ENCODE measurements at regions not wholly inside any gene's neighbourhood (a gene's known extent, or its start where the extent isn't known, plus 50 kb on each side); places are given as distances from the start of the nearest gene placed in this dataset.
"Not testable (repeated sequence)": the region's sequence is repeated elsewhere in the genome, so short reads cannot be mapped to it uniquely, and the experiment has no call there.

DNA sequence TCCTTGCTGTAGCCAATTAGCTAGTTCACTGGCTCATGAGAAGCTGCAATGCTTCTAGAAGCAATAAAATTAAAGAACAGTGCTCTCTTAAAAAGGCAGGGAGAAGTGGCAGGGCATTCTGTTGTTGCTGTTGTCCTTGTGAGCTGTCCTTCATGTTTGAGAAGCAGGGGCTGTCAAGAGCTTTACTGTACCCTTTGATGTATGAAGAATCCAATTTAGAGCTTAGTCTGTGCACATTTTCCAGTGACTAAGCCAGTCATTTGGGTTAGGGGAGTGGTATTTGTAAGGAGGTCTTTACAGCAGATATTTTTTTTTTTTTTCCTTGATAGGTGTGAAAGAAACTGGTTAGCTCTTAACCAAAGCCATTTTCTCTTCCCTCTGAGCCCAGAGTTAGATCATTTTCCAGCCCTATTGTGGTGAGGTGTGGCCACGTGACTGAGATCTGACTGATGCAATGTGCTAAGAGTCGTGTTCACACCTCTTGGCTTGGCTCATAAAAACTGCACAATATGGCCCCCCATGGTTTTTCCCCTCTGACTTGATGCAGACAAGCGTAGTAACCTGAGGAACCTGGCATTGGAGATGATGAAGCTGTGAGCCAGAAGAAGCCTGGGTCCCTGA lies 309.6 kb upstream of the TMTC4 start:
- Mint-ChIP-seq H3K9me3 (no peaks in the 10 kb centered on the region), H3K36me3 (ENCODE audit: low read depth) (no peaks in the 10 kb centered on the region), H3K27ac (no peak overlapping the region), H3K27me3 (peaks cover 13% of the 10 kb centered on the region), H3K4me3 (no peak overlapping the region), H3K4me1 (ENCODE audit: low read depth) (no peaks in the 10 kb centered on the region)
- DNase-seq, result no peak
- POLR2A ChIA-PET, result no interaction called here
- TF ChIP-seq, protein P1, sequence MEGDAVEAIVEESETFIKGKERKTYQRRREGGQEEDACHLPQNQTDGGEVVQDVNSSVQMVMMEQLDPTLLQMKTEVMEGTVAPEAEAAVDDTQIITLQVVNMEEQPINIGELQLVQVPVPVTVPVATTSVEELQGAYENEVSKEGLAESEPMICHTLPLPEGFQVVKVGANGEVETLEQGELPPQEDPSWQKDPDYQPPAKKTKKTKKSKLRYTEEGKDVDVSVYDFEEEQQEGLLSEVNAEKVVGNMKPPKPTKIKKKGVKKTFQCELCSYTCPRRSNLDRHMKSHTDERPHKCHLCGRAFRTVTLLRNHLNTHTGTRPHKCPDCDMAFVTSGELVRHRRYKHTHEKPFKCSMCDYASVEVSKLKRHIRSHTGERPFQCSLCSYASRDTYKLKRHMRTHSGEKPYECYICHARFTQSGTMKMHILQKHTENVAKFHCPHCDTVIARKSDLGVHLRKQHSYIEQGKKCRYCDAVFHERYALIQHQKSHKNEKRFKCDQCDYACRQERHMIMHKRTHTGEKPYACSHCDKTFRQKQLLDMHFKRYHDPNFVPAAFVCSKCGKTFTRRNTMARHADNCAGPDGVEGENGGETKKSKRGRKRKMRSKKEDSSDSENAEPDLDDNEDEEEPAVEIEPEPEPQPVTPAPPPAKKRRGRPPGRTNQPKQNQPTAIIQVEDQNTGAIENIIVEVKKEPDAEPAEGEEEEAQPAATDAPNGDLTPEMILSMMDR (IDR thresholded peaks at IDR 0.05), result no peak
- CTCF ChIA-PET, result interaction anchor here (0.7 kb wide), 1 partner anchor 166 kb away, joined by 4 read pairs; no protein-coding TSS in a partner anchor
- no peak for ATAC-seq
- intact Hi-C loops (cut with micrococcal nuclease), result no loop called here

DNA sequence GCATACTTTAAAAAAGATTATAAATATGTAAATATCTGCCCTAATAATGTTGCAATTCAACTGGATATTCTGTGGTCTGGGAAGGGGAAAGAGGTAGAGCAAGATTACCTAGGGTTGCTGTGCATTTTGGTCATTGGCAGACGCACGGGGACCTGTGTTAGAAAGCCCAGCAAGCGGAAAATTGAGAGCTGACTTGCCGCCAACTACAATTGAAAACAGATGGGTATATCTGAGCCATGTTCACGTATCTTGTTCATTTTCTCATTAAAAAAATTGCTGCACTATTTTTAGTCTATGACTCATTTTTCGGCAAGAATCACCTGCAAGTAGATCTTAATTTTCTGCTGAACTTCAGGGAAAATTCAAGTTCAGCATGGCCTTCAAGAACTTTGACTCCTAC lies 308.5 kb upstream of the TMTC4 start:
- peaks cover 10% of the 10 kb centered on the region for H3K27me3 Mint-ChIP-seq
- intact Hi-C loops (cut with micrococcal nuclease), result no loop called here
- H3K9me3 Mint-ChIP-seq, result no peaks in the 10 kb centered on the region
- ChIA-PET CTCF (no interaction called here), POLR2A (no interaction called here)
- TF ChIP-seq, protein P1 (IDR thresholded peaks at IDR 0.05), result no peak
- no peaks in the 10 kb centered on the region for H3K4me1 Mint-ChIP-seq (ENCODE audit: low read depth)
- H3K27ac Mint-ChIP-seq, result no peak overlapping the region
- ATAC-seq, result no peak
- no peak for DNase-seq
- no peaks in the 10 kb centered on the region for H3K36me3 Mint-ChIP-seq (ENCODE audit: low read depth)
- no peak overlapping the region for H3K4me3 Mint-ChIP-seq

GRCh38 chr13:100980171-100980570 lies 305.6 kb upstream of the TMTC4 start:
- TF ChIP-seq, protein P1 (IDR thresholded peaks at IDR 0.05), result no peak
- Mint-ChIP-seq H3K27ac (no peak overlapping the region), H3K27me3 (peaks cover 8% of the 10 kb centered on the region), H3K9me3 (no peaks in the 10 kb centered on the region), H3K36me3 (ENCODE audit: low read depth) (no peaks in the 10 kb centered on the region), H3K4me3 (no peak overlapping the region), H3K4me1 (ENCODE audit: low read depth) (no peaks in the 10 kb centered on the region)
- intact Hi-C loops (cut with micrococcal nuclease), result no loop called here
- ATAC-seq, result no peak
- DNase-seq, result no peak
- ChIA-PET POLR2A (no interaction called here), CTCF (no interaction called here)

GRCh38 chr13:100977841-100978240 lies 303.2 kb upstream of the TMTC4 start:
- ChIA-PET POLR2A (no interaction called here), CTCF (no interaction called here)
- Mint-ChIP-seq H3K4me3 (no peak overlapping the region), H3K27ac (no peak overlapping the region), H3K27me3 (peaks cover 7% of the 10 kb centered on the region), H3K9me3 (no peaks in the 10 kb centered on the region), H3K4me1 (ENCODE audit: low read depth) (no peaks in the 10 kb centered on the region), H3K36me3 (ENCODE audit: low read depth) (no peaks in the 10 kb centered on the region)
- ATAC-seq (no peak), DNase-seq (no peak)
- intact Hi-C loops (cut with micrococcal nuclease), result no loop called here
- TF ChIP-seq, protein P1 (IDR thresholded peaks at IDR 0.05), result no peak

DNA sequence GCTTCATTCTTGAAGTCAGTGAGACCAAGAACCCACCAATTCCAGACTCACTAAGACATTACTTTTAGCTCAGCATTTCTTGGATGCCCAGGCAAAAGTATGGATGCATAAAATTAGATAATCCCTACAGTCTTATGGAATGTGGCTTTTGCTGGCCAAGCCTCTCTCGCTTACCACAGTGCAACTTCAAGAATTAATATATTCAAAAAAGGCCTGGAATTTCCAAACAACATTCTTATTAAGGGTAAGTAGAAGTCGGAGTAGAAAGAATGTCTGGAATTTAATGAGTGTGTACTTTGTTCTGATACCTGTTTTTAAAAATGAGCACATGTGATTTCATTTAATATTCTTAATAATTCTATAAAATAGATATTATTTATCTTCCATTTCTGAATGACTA lies 302.4 kb upstream of the TMTC4 start:
- Mint-ChIP-seq H3K9me3 (no peaks in the 10 kb centered on the region), H3K4me1 (ENCODE audit: low read depth) (no peaks in the 10 kb centered on the region), H3K27me3 (peaks cover 9% of the 10 kb centered on the region), H3K36me3 (ENCODE audit: low read depth) (no peaks in the 10 kb centered on the region), H3K27ac (no peak overlapping the region), H3K4me3 (no peak overlapping the region)
- CTCF ChIA-PET, result no interaction called here
- ATAC-seq, result no peak
- TF ChIP-seq, protein P1 (IDR thresholded peaks at IDR 0.05), result no peak
- DNase-seq, result no peak
- POLR2A ChIA-PET, result no interaction called here
- intact Hi-C loops (cut with micrococcal nuclease), result no loop called here

DNA sequence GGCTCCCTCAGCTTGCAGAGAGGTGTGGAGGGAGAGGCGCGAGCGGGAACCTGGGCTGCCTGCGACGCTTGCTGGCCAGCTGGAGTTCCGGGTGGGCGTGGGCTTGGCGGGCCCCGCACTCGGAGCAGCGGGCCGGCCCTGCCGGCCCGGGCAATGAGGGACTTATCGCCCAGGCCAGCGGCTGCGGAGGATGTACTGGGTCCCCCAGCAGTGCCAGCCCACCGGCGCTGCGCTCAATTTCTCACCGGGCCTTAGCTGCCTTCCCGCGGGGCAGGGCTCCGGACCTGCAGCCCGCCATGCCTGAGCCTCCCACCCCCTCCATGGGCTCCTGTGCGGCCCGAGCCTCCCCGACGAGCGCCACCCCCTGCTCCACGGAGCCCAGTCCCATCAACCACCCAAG lies 301.1 kb upstream of the TMTC4 start:
- H3K4me3 Mint-ChIP-seq; CTCF ChIA-PET; H3K27ac Mint-ChIP-seq; POLR2A ChIA-PET; H3K9me3 Mint-ChIP-seq; H3K36me3 Mint-ChIP-seq (ENCODE audit: low read depth); H3K4me1 Mint-ChIP-seq (ENCODE audit: low read depth); DNase-seq; H3K27me3 Mint-ChIP-seq; intact Hi-C loops (cut with micrococcal nuclease); ATAC-seq: not testable (repeated sequence)

Measured in activated CD8-positive, alpha-beta T cell treated with anti-CD3 and anti-CD28 coated beads for 36 hours (primary cell).